Heart left ventricle (tissue), 13 donors: ENCODE measurements at regions not wholly inside any gene's neighbourhood (a gene's known extent, or its start where the extent isn't known, plus 50 kb on each side); places are given as distances from the start of the nearest gene placed in this dataset.

ENCODE experiments used
- CTCF ChIP-seq, 12 donors: fragments of 200-600 bp; sonication (generic) in 4 of 12; IDR thresholded peaks; one replicate each; pipeline versions ENCODE4 v1.5.0 to v1.8.0; 2018 to 2022; ENCODE audit warnings: antibody characterized with exemption in 12 of 12, mild to moderate bottlenecking in 5 of 12
- POLR2A ChIP-seq, 2 donors: fragments of 450-650 bp; IDR thresholded peaks; one replicate each; pipeline ENCODE4 v1.6.1; 2017; ENCODE audit warnings: antibody characterized with exemption in 2 of 2, mild to moderate bottlenecking in 2 of 2, moderate library complexity in 2 of 2
- donor health status: ischemic (EF 13 %, LVEDD 7.1; RV severe dilation, severe dysfunction).
- donor health status: DM: no; HTN: yes; CAD: no.
- donor health status: DM: no; HTN: no; CAD: no.
- donor health status: ischemic (EF 25% LVEDD 6.9; RV normal size, moderate dysfunction).
- donor health status: ischemic (EF 25% LVEDD 5.7; RV mildly dilated, moderate dysfunction).
- donor health status: ischemic (EF 35%, LVEDD 5.7; RV mildly dilated, moderate dysfunction).
- donor health status: nonischemic (EF 11% LVEDD 7.7; RV severe dilation, severe dysfunction).
- donor health status: DM: yes; HTN: yes; CAD: no.
- donor health status: PGD.
- donor health status: ischemic (EF 29% LVEDD 5.4; RV normal size, mild dysfunction).
- donor health status: nonischemic (EF 23%, LVEDD 6.1; RV moderate dilation, normal function).

- no peak for TF ChIP-seq POLR2A (IDR thresholded peaks at IDR 0.05)
- TF ChIP-seq CTCF (IDR thresholded peaks at IDR 0.05): no peak
Measured at GRCh38 chr14:48735607-48736006, 850.6 kb downstream of the RPS29 start.
